Neural progenitor cell (in vitro differentiated cells): ENCODE measurements at regions not wholly inside any gene's neighbourhood (a gene's known extent, or its start where the extent isn't known, plus 50 kb on each side); places are given as distances from the start of the nearest gene placed in this dataset.

Experiments used
- CTCF ChIP-seq: fragments of 200-600 bp; sonication (generic); IDR thresholded peaks from 2 replicates; pipeline ENCODE4 v1.5.1; 2017; ENCODE audit warnings: antibody characterized with exemption, mild to moderate bottlenecking
- EZH2 ChIP-seq: fragments of 200-600 bp; sonication (generic); IDR thresholded peaks from 2 replicates; pipeline ENCODE4 v1.6.1; 2017; ENCODE audit warnings: antibody characterized with exemption, mild to moderate bottlenecking, moderate library complexity

GRCh38 chr1:221371705-221372104, 370.2 kb downstream of the DUSP10 start:
- TF ChIP-seq EZH2 (no peak), CTCF (no peak)
